Brain microvascular endothelial cell (primary cell): ENCODE measurements at regions not wholly inside any gene's neighbourhood (a gene's known extent, or its start where the extent isn't known, plus 50 kb on each side); places are given as distances from the start of the nearest gene placed in this dataset.

Experiments used
- DNase-seq: peaks from one replicate; pipeline ENCODE4 v3.0.0-alpha.2; 2020
- H3K27ac ChIP-seq: fragments of 250-450 bp; sonication (Bioruptor Pico); 2 replicates; pipeline ENCODE4 v1.5.1; 2020; ENCODE audit warnings: mild to moderate bottlenecking, moderate library complexity
- H3K27me3 ChIP-seq: fragments of 250-450 bp; sonication (Bioruptor Pico); replicated peaks from 2 replicates; pipeline ENCODE4 v1.5.1; 2020; ENCODE audit warnings: mild to moderate bottlenecking
- H3K36me3 ChIP-seq: fragments of 250-450 bp; sonication (Bioruptor Pico); replicated peaks from 2 replicates; pipeline ENCODE4 v1.5.1; 2020; ENCODE audit warnings: mild to moderate bottlenecking
- H3K4me3 ChIP-seq: 2 replicates; pipeline ENCODE4 v1.5.1; 2011; ENCODE audit warnings: low read depth, mild to moderate bottlenecking, control low read depth, low read length, moderate library complexity
- CTCF ChIP-seq: IDR thresholded peaks from 2 replicates; pipeline ENCODE4 v1.5.1; 2011; ENCODE audit warnings: low read depth, mild to moderate bottlenecking, moderate library complexity, low read length, control low read depth, inconsistent platforms; ENCODE audit errors: missing control alignments
- in situ Hi-C: cut with HindIII; loops from 2 replicates; pipeline ENCODE4 v1.10.0; 2017; ENCODE audit warnings: low sequenced_read_pairs, low pct_ligation_motif_present

- no peaks in the 10 kb centered on the region for H3K27me3 ChIP-seq
- H3K27ac ChIP-seq: no peak overlapping the region
- H3K4me3 ChIP-seq: no peak overlapping the region
- H3K36me3 ChIP-seq: no peaks in the 10 kb centered on the region
- TF ChIP-seq CTCF: no peak
- DNase-seq: no peak
- in situ Hi-C loops: no loop called here
Measured at GRCh38 chr9:22529426-22530199, 83.0 kb downstream of the DMRTA1 start.

GRCh38 chr9:22535780-22536179 is 89.2 kb downstream of the DMRTA1 start:
- no peaks in the 10 kb centered on the region for H3K27me3 ChIP-seq
- H3K36me3 ChIP-seq: no peaks in the 10 kb centered on the region
- TF ChIP-seq CTCF: no peak
- no peak for DNase-seq
- in situ Hi-C loops: no loop called here
- no peak overlapping the region for H3K27ac ChIP-seq
- H3K4me3 ChIP-seq: no peak overlapping the region

- H3K4me3 ChIP-seq: no peak overlapping the region
- in situ Hi-C loops: no loop called here
- H3K27ac ChIP-seq: no peak overlapping the region
- TF ChIP-seq CTCF: no peak
- no peaks in the 10 kb centered on the region for H3K36me3 ChIP-seq
- no peak for DNase-seq
- H3K27me3 ChIP-seq: no peaks in the 10 kb centered on the region
Measured at GRCh38 chr9:22537721-22538120, 91.1 kb downstream of the DMRTA1 start.

- no peaks in the 10 kb centered on the region for H3K36me3 ChIP-seq
- H3K4me3 ChIP-seq: no peak overlapping the region
- no peaks in the 10 kb centered on the region for H3K27me3 ChIP-seq
- no peak overlapping the region for H3K27ac ChIP-seq
- no peak for DNase-seq
- in situ Hi-C loops: no loop called here
- no peak for TF ChIP-seq CTCF
Measured at GRCh38 chr9:22548625-22549024, 102.0 kb downstream of the DMRTA1 start.

- in situ Hi-C loops: no loop called here
- Histone ChIP-seq H3K36me3 (no peaks in the 10 kb centered on the region), H3K27ac (no peak overlapping the region), H3K4me3 (no peak overlapping the region), H3K27me3 (no peaks in the 10 kb centered on the region)
- no peak for DNase-seq
- TF ChIP-seq CTCF: no peak
Measured at GRCh38 chr9:22574740-22575139, 128.1 kb downstream of the DMRTA1 start.

GRCh38 chr9:22580788-22581187 is 134.2 kb downstream of the DMRTA1 start:
- no peak for DNase-seq
- in situ Hi-C loops: no loop called here
- H3K27ac ChIP-seq: no peak overlapping the region
- no peak for TF ChIP-seq CTCF
- H3K27me3 ChIP-seq: no peaks in the 10 kb centered on the region
- no peaks in the 10 kb centered on the region for H3K36me3 ChIP-seq
- no peak overlapping the region for H3K4me3 ChIP-seq
